ENCODE measurements at regions not wholly inside any gene's neighbourhood (a gene's known extent, or its start where the extent isn't known, plus 50 kb on each side); places are given as distances from the start of the nearest gene placed in this dataset.

DNA sequence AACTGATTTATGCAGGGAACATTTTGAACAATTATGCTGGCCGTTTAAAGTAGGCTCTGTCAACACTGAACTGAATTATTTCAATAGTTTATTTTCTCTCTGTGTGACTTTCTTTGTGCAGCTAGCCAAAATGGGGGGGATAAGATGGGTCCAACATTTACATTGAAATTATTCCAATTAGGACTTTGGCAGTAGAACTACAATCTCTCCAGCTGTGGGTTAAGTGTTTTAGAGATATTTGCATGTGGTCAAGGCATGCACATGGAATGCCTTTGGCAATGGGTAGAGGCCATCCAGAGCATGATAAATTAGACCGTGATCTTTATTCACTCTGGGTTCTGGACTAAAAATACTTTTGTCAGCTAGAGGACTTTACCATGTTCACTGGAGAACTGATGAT is 107.9 kb upstream of the ELOVL6 start:
- Mint-ChIP-seq H3K27me3 (ENCODE audit: low read depth, poor library complexity) (no peaks in the 10 kb centered on the region), H3K9me3 (no peaks in the 10 kb centered on the region), H3K27ac (no peak overlapping the region), H3K36me3 (ENCODE audit: low read depth) (no peaks in the 10 kb centered on the region), H3K4me3 (no peak overlapping the region), H3K4me1 (no peaks in the 10 kb centered on the region)
- DNase-seq: no peak
- TF ChIP-seq, protein P1, sequence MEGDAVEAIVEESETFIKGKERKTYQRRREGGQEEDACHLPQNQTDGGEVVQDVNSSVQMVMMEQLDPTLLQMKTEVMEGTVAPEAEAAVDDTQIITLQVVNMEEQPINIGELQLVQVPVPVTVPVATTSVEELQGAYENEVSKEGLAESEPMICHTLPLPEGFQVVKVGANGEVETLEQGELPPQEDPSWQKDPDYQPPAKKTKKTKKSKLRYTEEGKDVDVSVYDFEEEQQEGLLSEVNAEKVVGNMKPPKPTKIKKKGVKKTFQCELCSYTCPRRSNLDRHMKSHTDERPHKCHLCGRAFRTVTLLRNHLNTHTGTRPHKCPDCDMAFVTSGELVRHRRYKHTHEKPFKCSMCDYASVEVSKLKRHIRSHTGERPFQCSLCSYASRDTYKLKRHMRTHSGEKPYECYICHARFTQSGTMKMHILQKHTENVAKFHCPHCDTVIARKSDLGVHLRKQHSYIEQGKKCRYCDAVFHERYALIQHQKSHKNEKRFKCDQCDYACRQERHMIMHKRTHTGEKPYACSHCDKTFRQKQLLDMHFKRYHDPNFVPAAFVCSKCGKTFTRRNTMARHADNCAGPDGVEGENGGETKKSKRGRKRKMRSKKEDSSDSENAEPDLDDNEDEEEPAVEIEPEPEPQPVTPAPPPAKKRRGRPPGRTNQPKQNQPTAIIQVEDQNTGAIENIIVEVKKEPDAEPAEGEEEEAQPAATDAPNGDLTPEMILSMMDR (IDR thresholded peaks at IDR 0.05): no peak

DNA sequence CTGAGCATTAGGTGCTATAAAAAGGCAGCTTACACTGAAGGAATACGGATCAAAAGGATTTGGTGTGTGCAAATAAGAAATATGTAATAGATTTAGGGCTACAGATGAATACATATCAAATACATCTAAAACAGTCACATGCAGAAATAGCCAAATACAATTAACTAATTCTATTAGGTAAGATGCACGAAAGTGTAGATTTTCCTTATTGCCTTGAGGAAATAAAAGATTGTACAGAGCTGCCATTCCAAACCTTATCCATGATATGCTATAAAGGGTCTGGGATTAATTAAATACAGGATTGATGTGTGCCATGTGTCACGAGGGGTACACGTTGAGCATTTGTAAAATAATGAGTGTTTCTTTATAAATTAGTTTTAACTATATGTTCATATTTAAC is 107.0 kb upstream of the ELOVL6 start:
- DNase-seq: no peak
- Mint-ChIP-seq H3K4me1 (no peaks in the 10 kb centered on the region), H3K4me3 (no peak overlapping the region), H3K36me3 (ENCODE audit: low read depth) (no peaks in the 10 kb centered on the region), H3K9me3 (no peaks in the 10 kb centered on the region), H3K27ac (no peak overlapping the region), H3K27me3 (ENCODE audit: low read depth, poor library complexity) (no peaks in the 10 kb centered on the region)
- TF ChIP-seq, protein P1 (IDR thresholded peaks at IDR 0.05): no peak

DNA sequence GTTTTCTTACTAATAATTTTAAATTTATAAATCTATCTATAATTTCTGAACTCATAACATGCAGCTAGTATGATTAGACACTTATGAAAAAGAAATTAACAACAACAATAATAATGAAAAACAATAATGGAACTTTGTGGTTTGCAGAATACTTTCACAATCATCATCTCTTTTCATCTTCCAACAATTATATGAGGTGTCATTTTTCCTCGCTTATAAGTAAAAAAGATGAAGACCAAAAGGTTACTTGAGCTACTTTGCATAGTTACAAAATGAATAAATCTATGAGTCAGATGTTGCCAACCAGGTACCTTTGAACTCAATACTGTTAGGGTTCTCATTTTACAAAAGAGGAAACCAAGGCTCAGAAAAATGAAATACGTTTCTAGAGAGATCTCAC is 98.5 kb upstream of the ELOVL6 start:
- Mint-ChIP-seq H3K36me3 (ENCODE audit: low read depth) (no peaks in the 10 kb centered on the region), H3K9me3 (no peaks in the 10 kb centered on the region), H3K27ac (no peak overlapping the region), H3K4me1 (no peaks in the 10 kb centered on the region), H3K4me3 (no peak overlapping the region), H3K27me3 (ENCODE audit: low read depth, poor library complexity) (peaks cover 5% of the 10 kb centered on the region)
- no peak for DNase-seq
- TF ChIP-seq, protein P1 (IDR thresholded peaks at IDR 0.05): no peak

DNA sequence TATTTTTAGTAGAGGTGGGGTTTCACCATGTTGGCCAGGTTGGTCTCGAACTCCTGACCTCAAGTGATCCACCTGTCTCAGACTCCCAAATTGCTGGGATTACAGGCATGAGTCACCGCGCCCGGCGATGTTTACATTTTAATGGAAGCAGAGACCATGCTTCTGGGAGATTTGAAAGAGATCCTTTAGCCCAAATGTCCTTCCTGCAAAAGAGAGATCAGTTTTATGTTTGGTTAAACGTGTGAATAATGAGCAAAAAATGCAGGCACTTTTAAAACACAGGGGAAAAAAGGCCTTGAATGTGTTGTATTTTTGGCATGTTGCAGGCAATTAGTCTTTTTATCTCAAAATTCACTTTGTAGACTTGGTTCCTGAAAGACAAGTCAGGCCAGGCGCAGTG is 95.8 kb upstream of the ELOVL6 start:
- H3K36me3 Mint-ChIP-seq (ENCODE audit: low read depth): no peaks in the 10 kb centered on the region
- DNase-seq: no peak
- H3K4me1 Mint-ChIP-seq: peaks cover under 1% of the 10 kb centered on the region
- H3K4me3 Mint-ChIP-seq: no peak overlapping the region
- TF ChIP-seq, protein P1 (IDR thresholded peaks at IDR 0.05): no peak
- H3K27ac Mint-ChIP-seq: no peak overlapping the region
- no peaks in the 10 kb centered on the region for H3K9me3 Mint-ChIP-seq
- peaks cover 5% of the 10 kb centered on the region for H3K27me3 Mint-ChIP-seq (ENCODE audit: low read depth, poor library complexity)

DNA sequence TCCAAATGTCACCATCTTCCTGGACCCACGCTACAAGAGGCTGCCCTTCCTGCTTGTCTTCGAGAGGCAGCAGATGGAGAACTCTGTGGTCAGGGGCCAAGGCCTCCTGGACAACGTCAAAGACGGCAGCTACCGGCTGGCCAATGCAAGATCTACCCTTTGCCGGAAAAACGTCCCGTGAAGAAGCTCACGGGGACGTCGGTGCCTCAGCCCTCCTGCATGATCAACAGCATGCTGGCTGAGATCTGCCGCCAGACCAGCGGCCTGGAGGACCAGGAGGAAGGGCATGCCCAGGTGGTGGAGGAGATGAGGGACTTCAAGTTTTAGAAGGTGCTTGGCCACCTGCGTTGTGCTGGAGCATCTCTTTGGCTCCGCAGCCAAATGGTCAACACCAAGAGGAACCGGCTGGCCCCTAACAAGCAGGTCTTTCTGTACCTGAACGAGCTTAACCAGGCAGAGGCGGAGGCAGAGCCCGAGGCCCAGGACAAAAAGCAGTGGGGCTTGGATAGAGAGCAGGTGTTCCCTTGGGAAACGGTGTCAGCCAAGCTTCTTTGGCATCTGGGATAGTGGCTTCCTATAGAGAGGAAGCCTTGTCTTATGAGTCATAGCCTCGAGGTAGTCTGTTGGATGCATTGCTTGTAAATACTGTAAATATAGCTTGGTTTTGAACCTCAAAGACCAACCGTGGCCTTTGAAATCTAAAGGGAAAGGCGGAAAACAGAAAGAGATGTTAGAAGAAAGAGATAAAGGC is 94.8 kb upstream of the ELOVL6 start:
- DNase-seq: no peak
- peaks cover 4% of the 10 kb centered on the region for H3K4me1 Mint-ChIP-seq
- TF ChIP-seq, protein P1 (IDR thresholded peaks at IDR 0.05): no peak
- H3K27ac Mint-ChIP-seq: no peak overlapping the region
- peaks cover 5% of the 10 kb centered on the region for H3K27me3 Mint-ChIP-seq (ENCODE audit: low read depth, poor library complexity)
- no peaks in the 10 kb centered on the region for H3K9me3 Mint-ChIP-seq
- H3K36me3 Mint-ChIP-seq (ENCODE audit: low read depth): no peaks in the 10 kb centered on the region
- H3K4me3 Mint-ChIP-seq: no peak overlapping the region

DNA sequence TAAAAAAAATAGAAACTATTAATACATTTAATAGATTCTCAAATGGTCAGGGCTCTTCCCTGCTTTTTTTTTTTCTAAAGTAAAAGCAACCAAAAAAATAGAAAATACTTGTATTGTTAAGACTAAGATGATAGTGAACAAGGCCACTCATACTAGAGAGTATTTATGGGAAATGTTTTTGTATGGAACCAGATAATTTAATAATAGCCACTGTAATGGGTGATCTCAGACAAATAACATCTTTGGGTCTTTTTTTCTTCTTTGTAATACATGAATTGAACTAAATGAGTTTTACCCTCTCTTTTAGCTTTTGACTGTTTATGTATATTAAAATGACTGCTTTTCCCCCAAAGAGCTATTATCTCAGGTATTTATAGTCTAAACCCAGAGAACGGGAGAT is 92.1 kb upstream of the ELOVL6 start:
- Mint-ChIP-seq H3K36me3 (ENCODE audit: low read depth) (no peaks in the 10 kb centered on the region), H3K4me3 (no peak overlapping the region), H3K4me1 (peaks cover 4% of the 10 kb centered on the region), H3K27me3 (ENCODE audit: low read depth, poor library complexity) (peaks cover 5% of the 10 kb centered on the region), H3K9me3 (no peaks in the 10 kb centered on the region), H3K27ac (no peak overlapping the region)
- TF ChIP-seq, protein P1 (IDR thresholded peaks at IDR 0.05): no peak
- DNase-seq: no peak
